GM21526 (cell line): ENCODE measurements at regions not wholly inside any gene's neighbourhood (a gene's known extent, or its start where the extent isn't known, plus 50 kb on each side); places are given as distances from the start of the nearest gene placed in this dataset.
"Not testable (repeated sequence)": the region's sequence is repeated elsewhere in the genome, so short reads cannot be mapped to it uniquely, and the experiment has no call there.

Experiments
- ATAC-seq: cut with Tn5 transposase; IDR thresholded peaks from one replicate; pipeline ENCODE4 v1.9.1; 2021; ENCODE audit warnings: moderate library complexity; ENCODE audit not compliant: unreplicated experiment, low FRiP score

- ATAC-seq, result not testable (repeated sequence)
Observed at GRCh38 chr16:29094729-29095624, 110.1 kb downstream of the LAT start.

- ATAC-seq, result not testable (repeated sequence)
Observed at GRCh38 chr16:29094325-29094724, 109.5 kb downstream of the LAT start.

GRCh38 chr16:29089679-29090078, 104.8 kb downstream of the LAT start:
- not testable (repeated sequence) for ATAC-seq

- ATAC-seq, result not testable (repeated sequence)
Observed at GRCh38 chr16:29087673-29088072, 102.8 kb downstream of the LAT start.

- ATAC-seq, result not testable (repeated sequence)
Observed at GRCh38 chr16:29081829-29082639, 97.2 kb downstream of the LAT start.

GRCh38 chr16:29074554-29075402, 89.9 kb downstream of the LAT start:
- ATAC-seq, result not testable (repeated sequence)

- ATAC-seq, result not testable (repeated sequence)
Observed at GRCh38 chr16:29062235-29062634, 77.4 kb downstream of the LAT start.

GRCh38 chr16:29061467-29061921, 76.6 kb downstream of the LAT start:
- not testable (repeated sequence) for ATAC-seq

GRCh38 chr16:29060022-29060810, 75.4 kb downstream of the LAT start:
- ATAC-seq, result not testable (repeated sequence)

GRCh38 chr16:29059575-29059974, 74.7 kb downstream of the LAT start:
- ATAC-seq, result not testable (repeated sequence)
